Small intestine (tissue), 7 donors: ENCODE measurements at regions not wholly inside any gene's neighbourhood (a gene's known extent, or its start where the extent isn't known, plus 50 kb on each side); places are given as distances from the start of the nearest gene placed in this dataset.

Source experiments
- DNase-seq, 2 donors: peaks; one replicate each; pipeline versions ENCODE4 v3.0.0 to v3.0.0-alpha.2; 2013
- FAIRE-seq: peaks from 2 replicates; lab custom pipeline; 2012; peaks lifted over from hg19 to GRCh38; lab: Jason Lieb, UNC
- H3K27ac ChIP-seq, 3 donors: one replicate each; pipeline ENCODE4 v1.5.1; 2013; ENCODE audit warnings: low read length in 2 of 3, mild to moderate bottlenecking in 2 of 3, control low read depth in 1 of 3, inconsistent platforms in 1 of 3, low read depth in 1 of 3, moderate library complexity in 1 of 3
- H3K27me3 ChIP-seq, 3 donors: one replicate each; pipeline ENCODE4 v1.6.1; 2013; ENCODE audit warnings: low read length in 3 of 3, inconsistent platforms in 1 of 3; ENCODE audit not compliant: control insufficient read depth in 3 of 3, insufficient read depth in 3 of 3
- H3K36me3 ChIP-seq, 3 donors: one replicate each; pipeline ENCODE4 v1.6.1; 2013; ENCODE audit warnings: low read length in 3 of 3, inconsistent platforms in 1 of 3, low read depth in 1 of 3, mild to moderate bottlenecking in 1 of 3, moderate library complexity in 1 of 3; ENCODE audit not compliant: control insufficient read depth in 3 of 3, insufficient read depth in 2 of 3
- H3K4me1 ChIP-seq, 3 donors: one replicate each; pipeline ENCODE4 v1.6.1; 2013; ENCODE audit warnings: low read length in 2 of 3, inconsistent platforms in 1 of 3, low read depth in 1 of 3, mild to moderate bottlenecking in 1 of 3, moderate library complexity in 1 of 3; ENCODE audit not compliant: control insufficient read depth in 3 of 3, insufficient read depth in 2 of 3
- H3K4me3 ChIP-seq, 3 donors: one replicate each; pipeline ENCODE4 v1.5.1; 2013; ENCODE audit warnings: low read length in 3 of 3, control low read depth in 1 of 3, inconsistent platforms in 1 of 3, low read depth in 1 of 3, mild to moderate bottlenecking in 1 of 3, moderate library complexity in 1 of 3
- H3K9me3 ChIP-seq, 2 donors: one replicate each; pipeline ENCODE4 v1.6.1; 2013; ENCODE audit warnings: low read depth in 1 of 2, low read length in 1 of 2; ENCODE audit not compliant: control insufficient read depth in 2 of 2, insufficient read depth in 1 of 2
- WGBS, 3 donors: extraction: QIAGEN DNeasy Blood & Tissue Kit; methylation state at CpG; one replicate each; pipeline ENCODE4 v1.1.7; 2013; 5-methylcytosine and 5-hydroxymethylcytosine counted together
- donor health status: healthy with polysubstance abuse.
- donor health status: control.
- donor health status: control.
- donor health status: Bipolar disorder and iron deficiency.
- donor health status: healthy.

DNA sequence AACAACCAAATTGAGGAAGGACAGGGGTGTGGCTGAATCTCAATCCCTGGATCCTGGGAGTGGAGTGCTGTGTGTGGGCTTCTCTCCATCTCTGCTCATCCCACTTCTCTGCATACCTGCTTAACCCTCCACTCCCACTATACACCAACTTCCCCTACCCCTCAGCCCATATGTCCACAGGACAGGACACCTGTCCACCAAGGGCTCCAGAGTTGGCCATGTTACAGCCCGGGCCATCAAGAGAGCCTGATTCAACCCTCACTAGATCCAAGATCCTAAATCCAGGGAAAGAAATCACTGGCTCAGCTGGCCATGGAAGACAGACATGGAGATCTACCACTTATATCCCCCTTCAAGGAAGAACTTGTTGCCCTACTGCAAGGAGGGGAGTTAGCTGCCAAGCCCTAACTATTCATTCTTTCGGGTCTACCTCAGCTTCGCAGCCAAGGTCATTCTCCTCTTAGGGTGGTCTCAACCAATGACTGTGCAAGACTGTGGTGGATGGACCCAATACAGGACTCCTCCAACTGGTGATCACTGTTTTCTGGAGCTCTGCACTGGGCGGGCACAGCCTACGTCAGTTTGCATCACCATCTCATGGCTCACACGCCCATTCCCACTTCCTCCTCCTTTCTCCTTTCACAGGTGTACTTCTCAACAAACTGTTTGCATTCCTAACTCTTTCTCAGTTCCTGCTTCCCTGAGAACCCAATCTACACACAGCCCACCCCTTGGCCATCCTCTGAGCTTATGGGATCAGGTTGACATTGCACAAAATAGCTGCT lies 53.7 kb upstream of the ZBTB43 start:
- DNase-seq = no peak
- WGBS, 3 donors = 65 to 85% (median 67%) methylated on average over 6 of the region's 6 CpGs
- peaks cover 0 to 5% (median 5%) of the 10 kb centered on the region in 3 donors for H3K27me3 ChIP-seq

DNA sequence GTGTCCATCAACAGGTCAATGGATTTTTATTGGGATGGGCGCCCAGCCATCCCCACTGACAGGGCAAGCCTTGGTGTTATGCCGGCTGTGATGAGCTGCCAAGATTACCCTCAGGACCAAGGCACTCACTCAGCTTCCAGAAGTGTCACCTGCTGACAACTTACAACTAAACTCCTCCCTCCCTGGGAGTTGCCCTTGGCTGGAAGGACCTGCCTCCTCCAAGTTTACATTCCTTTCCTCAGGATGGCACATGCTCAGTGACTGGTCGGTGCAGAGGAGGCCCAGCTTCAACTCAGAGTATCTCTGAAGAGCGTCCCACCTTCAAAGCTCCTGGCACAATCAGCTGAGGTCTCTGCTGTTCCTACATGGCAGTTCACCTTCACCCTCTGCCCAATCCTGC lies 52.5 kb upstream of the ZBTB43 start:
- no peaks in the 10 kb centered on the region for H3K9me3 ChIP-seq
- H3K4me1 ChIP-seq = peaks cover 0 to 26% (median 2%) of the 10 kb centered on the region in 3 donors
- H3K4me3 ChIP-seq = no peak overlapping the region
- FAIRE-seq (no peak), DNase-seq (peak; percentile 11 to 71)
- no peaks in the 10 kb centered on the region for H3K36me3 ChIP-seq
- H3K27ac ChIP-seq = peak overlapping the region in 1 of 3 donors; percentile 17
- WGBS, 3 donors = 17 to 62% (median 45%) methylated on average over 4 of the region's 4 CpGs
- H3K27me3 ChIP-seq = peaks cover 0 to 5% (median 2%) of the 10 kb centered on the region in 3 donors

More for the DNA sequence above, 53.7 kb upstream of the ZBTB43 start:
- no peak overlapping the region for H3K27ac ChIP-seq
- H3K4me3 ChIP-seq = no peak overlapping the region
- H3K4me1 ChIP-seq = peaks cover 0 to 26% (median 2%) of the 10 kb centered on the region in 3 donors
- H3K9me3 ChIP-seq = no peaks in the 10 kb centered on the region
- H3K36me3 ChIP-seq = no peaks in the 10 kb centered on the region
- no peak for FAIRE-seq

DNA sequence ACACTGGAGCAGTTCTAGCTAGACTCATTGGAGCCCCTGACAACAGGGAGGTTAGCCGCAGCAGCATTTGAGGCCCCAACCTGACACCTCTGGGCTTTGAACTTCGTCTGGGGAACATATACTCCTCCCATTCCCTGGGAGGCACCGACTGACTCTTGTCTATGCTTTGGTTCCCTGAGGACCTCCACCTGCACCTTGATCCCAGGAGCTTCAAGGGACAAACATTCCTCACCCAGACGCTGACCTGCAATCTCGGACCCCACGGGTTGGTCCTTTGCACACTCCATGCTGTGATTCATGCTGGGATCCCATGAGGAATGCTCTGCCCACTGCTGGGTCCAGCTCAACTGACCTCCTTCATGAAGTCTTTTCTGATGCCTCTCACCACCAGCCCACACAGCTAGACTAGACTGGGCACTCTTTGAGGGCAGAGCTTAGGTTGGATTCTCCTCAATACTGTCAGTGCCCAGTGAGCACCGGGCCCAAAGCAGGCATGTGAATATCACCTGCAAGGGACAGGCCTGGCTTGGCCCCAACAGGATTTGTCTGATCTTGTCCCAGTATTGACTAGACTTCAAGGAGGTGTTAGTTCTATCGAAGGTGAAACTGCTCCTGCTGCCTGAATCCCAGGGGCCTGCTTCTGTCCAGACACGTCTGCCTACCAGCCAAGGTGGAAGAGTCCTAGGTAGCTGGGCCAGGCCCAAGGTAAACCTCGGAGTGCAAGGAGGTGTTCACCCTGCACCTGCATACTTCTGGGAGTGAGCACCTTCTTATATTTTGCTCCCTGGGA lies 51.8 kb upstream of the ZBTB43 start:
- no peak for FAIRE-seq
- Histone ChIP-seq H3K4me3 (no peak overlapping the region), H3K9me3 (no peaks in the 10 kb centered on the region), H3K4me1 (peaks cover 0 to 26% (median 2%) of the 10 kb centered on the region in 3 donors), H3K27ac (peak overlapping the region in 1 of 3 donors; percentile 17), H3K36me3 (no peaks in the 10 kb centered on the region), H3K27me3 (peaks cover 0 to 5% (median 2%) of the 10 kb centered on the region in 3 donors)
- WGBS, 3 donors = 53 to 76% (median 67%) methylated on average over 10 of the region's 10 CpGs
- DNase-seq = no peak

- Histone ChIP-seq H3K4me3 (no peak overlapping the region), H3K27ac (peak overlapping the region in 1 of 3 donors; percentile 12), H3K36me3 (no peaks in the 10 kb centered on the region), H3K4me1 (peaks cover 0 to 26% (median 2%) of the 10 kb centered on the region in 3 donors), H3K9me3 (no peaks in the 10 kb centered on the region), H3K27me3 (peaks cover 0 to 5% (median 2%) of the 10 kb centered on the region in 3 donors)
- peak; percentile 65 to 81 for DNase-seq
- FAIRE-seq = no peak
- WGBS, 3 donors = 21 to 63% (median 39%) methylated on average over 19 of the region's 19 CpGs
These were observed 50.2 kb upstream of the ZBTB43 start for GRCh38 chr9:126754436-126755316.
